HepG2 (cell line): ENCODE measurements at regions not wholly inside any gene's neighbourhood (a gene's known extent, or its start where the extent isn't known, plus 50 kb on each side); places are given as distances from the start of the nearest gene placed in this dataset.

Experiments used
- ATAC-seq: fragments of 200-7000 bp; cut with Tn5 transposase; 3 replicates; pipeline ENCODE4 v1.9.1; 2020; ENCODE audit warnings: mild to moderate bottlenecking, moderate library complexity
- BruUV-seq: library from RNA; stranded (reverse); fragments of 400-500 nt; replicated peaks from 2 replicates; lab custom pipeline; 2021; lab: Mats Ljungman, UMichigan
- CTCF ChIA-PET: fragments of 300-600 bp; formaldehyde crosslinking; extraction: SDS; loops from one replicate; lab custom pipeline; 2021; ENCODE audit warnings: low total read pairs, inconsistent platforms, low intra/inter-chr PET ratio; lab: Yijun Ruan, JAX
- POLR2A ChIA-PET: fragments of 350-600 bp; sonication (Branson Sonifier 250); formaldehyde crosslinking; loops from one replicate; lab custom pipeline; 2020; ENCODE audit warnings: antibody characterized with exemption, inconsistent platforms; lab: Yijun Ruan, JAX
- DNase-seq: peaks from one replicate; pipeline ENCODE4 v3.0.0-alpha.2; 2015; ENCODE audit warnings: low spot score
- FAIRE-seq: peaks from 3 replicates; lab custom pipeline; 2011; peaks lifted over from hg19 to GRCh38; lab: Jason Lieb, UNC
- H2AFZ ChIP-seq: one replicate; pipeline ENCODE4 v1.6.1; 2011; ENCODE audit warnings: low read length, inconsistent platforms
- H3K27ac ChIP-seq: fragments of 300-600 bp; 3 replicates; pipeline ENCODE4 v1.8.0; 2011; ENCODE audit warnings: mixed run types, mild to moderate bottlenecking, mixed read lengths, low read length, inconsistent platforms; ENCODE audit not compliant: insufficient read depth; ENCODE audit errors: extremely low read length
- H3K27me3 ChIP-seq, 2 experiments: fragments of 200-600 bp in 1 of 2; 2 replicates in 1 of 2; 3 replicates in 1 of 2; pipeline versions ENCODE4 v1.6.0 to v1.8.0; 2011; ENCODE audit warnings: low read length in 2 of 2, mild to moderate bottlenecking in 2 of 2, moderate library complexity in 2 of 2, inconsistent platforms in 1 of 2; ENCODE audit not compliant: insufficient read depth in 2 of 2, control insufficient read depth in 1 of 2
- H3K36me3 ChIP-seq, 2 experiments: fragments of 200-600 bp in 1 of 2; replicated peaks in 1 of 2; 2 replicates in 1 of 2; 3 replicates in 1 of 2; pipeline versions ENCODE4 v1.5.1 to v1.8.0; 2011; ENCODE audit warnings: low read length in 2 of 2, inconsistent platforms in 1 of 2; ENCODE audit not compliant: insufficient read depth in 2 of 2, control insufficient read depth in 1 of 2
- H3K4me1 ChIP-seq: 2 replicates; pipeline ENCODE4 v1.5.1; 2012; ENCODE audit warnings: low read length, inconsistent platforms; ENCODE audit not compliant: insufficient read depth
- H3K4me2 ChIP-seq: 2 replicates; pipeline ENCODE4 v1.6.0; 2011; ENCODE audit warnings: low read depth, low read length, inconsistent platforms
- H3K4me3 ChIP-seq, 3 experiments: fragments of 200-600 bp in 1 of 3; sonication (generic), shearing (Covaris generic) in 1 of 3; replicated peaks in 1 of 3; 2 replicates each; pipeline ENCODE4 v1.5.1; 2011 to 2016; ENCODE audit warnings: low read length in 3 of 3, inconsistent platforms in 2 of 3, low read depth in 2 of 3, mild to moderate bottlenecking in 2 of 3, control low read depth in 1 of 3, mixed read lengths in 1 of 3; ENCODE audit not compliant: insufficient read depth in 1 of 3
- H3K79me2 ChIP-seq: one replicate; pipeline ENCODE4 v1.6.1; 2011; ENCODE audit warnings: low read length, inconsistent platforms; ENCODE audit not compliant: insufficient read depth
- H3K9ac ChIP-seq: 2 replicates; pipeline ENCODE4 v1.6.0; 2011; ENCODE audit warnings: mild to moderate bottlenecking, low read depth, low read length, inconsistent platforms; ENCODE audit not compliant: insufficient read depth
- H3K9me3 ChIP-seq: 2 replicates; pipeline ENCODE4 v1.5.1; 2012; ENCODE audit warnings: mild to moderate bottlenecking, low read length
- H4K20me1 ChIP-seq: 2 replicates; pipeline ENCODE4 v1.6.0; 2011; ENCODE audit warnings: inconsistent platforms, mild to moderate bottlenecking, low read length, moderate library complexity; ENCODE audit not compliant: insufficient read depth
- ATF1 ChIP-seq: IDR thresholded peaks from 2 replicates; pipeline ENCODE4 v1.6.1; 2016; ENCODE audit warnings: mild to moderate bottlenecking, control low read depth
- GTF2F1 ChIP-seq: fragments of 150-350 bp; IDR thresholded peaks from 2 replicates; pipeline ENCODE4 v1.6.1; 2014; ENCODE audit warnings: low read length
- PLSCR1 ChIP-seq: sonication (generic); formaldehyde crosslinking; IDR thresholded peaks from 2 replicates; pipeline ENCODE4 v1.5.0; 2020; ENCODE audit warnings: missing genetic modification reagents, mild to moderate bottlenecking, borderline replicate concordance
- RFX1 ChIP-seq: fragments of 450-650 bp; IDR thresholded peaks from 2 replicates; pipeline ENCODE4 v1.6.1; 2017
- SMARCC2 ChIP-seq: fragments of 450-650 bp; IDR thresholded peaks from 2 replicates; pipeline ENCODE4 v1.6.1; 2017; ENCODE audit warnings: antibody characterized with exemption, mild to moderate bottlenecking
- YY1 ChIP-seq: IDR thresholded peaks from 2 replicates; pipeline ENCODE4 v1.6.1; 2011; ENCODE audit warnings: low read length, low read depth, moderate library complexity, mild to moderate bottlenecking; ENCODE audit not compliant: insufficient read depth, insufficient replicate concordance
- ZBTB33 ChIP-seq: sonication (generic); formaldehyde crosslinking; IDR thresholded peaks from 2 replicates; pipeline ENCODE4 v1.4.0; 2020; ENCODE audit warnings: missing genetic modification reagents
- ZFP37 ChIP-seq: sonication (generic); formaldehyde crosslinking; IDR thresholded peaks from 2 replicates; pipeline ENCODE4 v1.4.0; 2020; ENCODE audit warnings: missing genetic modification reagents, borderline replicate concordance
- ZFP82 ChIP-seq: sonication (generic); formaldehyde crosslinking; IDR thresholded peaks from 2 replicates; pipeline ENCODE4 v1.5.1; 2020; ENCODE audit warnings: mild to moderate bottlenecking, missing genetic modification reagents, borderline replicate concordance
- WGBS: methylation state at CpG from one replicate; pipeline ENCODE4 v1.1.6; 2017; ENCODE audit warnings: low lambda C conversion rate; 5-methylcytosine and 5-hydroxymethylcytosine counted together
- in situ Hi-C: cut with HindIII; loops from 2 replicates; pipeline ENCODE4 v1.10.0; 2017; ENCODE audit warnings: low pct_unique_long_range_greater_than_20kb; ENCODE audit not compliant: extremely low pct_ligation_motif_present
- intact Hi-C: fragments of 100-400 bp; cut with micrococcal nuclease; formaldehyde crosslinking; loops from one replicate; pipeline ENCODE4 v1.10.0; 2022; ENCODE audit not compliant: unreplicated experiment

GRCh38 chr4:102169345-102169744 is 175.9 kb downstream of the SLC39A8 start:
- POLR2A ChIA-PET, result no interaction called here
- DNase-seq, result no peak
- in situ Hi-C loops, result no loop called here

More at GRCh38 chr4:102169345-102169744, 175.9 kb downstream of the SLC39A8 start:
- Histone ChIP-seq H3K9me3 (no peaks in the 10 kb centered on the region), H3K9ac (no peak overlapping the region), H4K20me1 (no peaks in the 10 kb centered on the region), H2AFZ (no peak overlapping the region), H3K36me3 (no peaks in the 10 kb centered on the region), H3K4me1 (no peaks in the 10 kb centered on the region), H3K4me3 (no peak overlapping the region), H3K27ac (no peak overlapping the region), H3K27me3 (no peaks in the 10 kb centered on the region), H3K4me2 (no peak overlapping the region), H3K79me2 (no peaks in the 10 kb centered on the region)
- BruUV-seq, result no TSS peak
- no peak; the same call in 2 of the 3 replicates for ATAC-seq
- intact Hi-C loops, result no loop called here
- WGBS, result 0% methylated on average over 2 of the region's 2 CpGs
- FAIRE-seq, result no peak
- CTCF ChIA-PET, result no interaction called here
- TF ChIP-seq ZBTB33 (CRISPR knock-in tag) (no peak), SMARCC2 (no peak), RFX1 (peak; percentile 6; the same call in 1 of the 2 replicates), GTF2F1 (no peak), PLSCR1 (no peak), ZFP82 (no peak), ZFP37 (CRISPR knock-in tag) (no peak), ATF1 (CRISPR knock-in tag) (no peak), YY1 (no peak)
